ENCODE measurements at regions not wholly inside any gene's neighbourhood (a gene's known extent, or its start where the extent isn't known, plus 50 kb on each side); places are given as distances from the start of the nearest gene placed in this dataset.

GRCh38 chr11:86726770-86727504, 54.5 kb upstream of the ME3 start:
- Histone ChIP-seq H3K4me1 (no peaks in the 10 kb centered on the region), H3K4me3 (no peak overlapping the region), H3K27ac (no peak overlapping the region), H3K9me3 (no peaks in the 10 kb centered on the region), H3K27me3 (no peaks in the 10 kb centered on the region), H3K36me3 (ENCODE audit: low read depth, missing control alignments) (no peaks in the 10 kb centered on the region)
- intact Hi-C loops (cut with DNase I; ENCODE audit: low total_unique reads) = no loop called here
- TF ChIP-seq POLR2A (IDR thresholded peaks at IDR 0.05) (no peak), CTCF (IDR thresholded peaks at IDR 0.05) (no peak)
- WGBS, 2 donors = 76 to 78% methylated on average over 5 of the region's 5 CpGs
- DNase-seq = no peak

DNA sequence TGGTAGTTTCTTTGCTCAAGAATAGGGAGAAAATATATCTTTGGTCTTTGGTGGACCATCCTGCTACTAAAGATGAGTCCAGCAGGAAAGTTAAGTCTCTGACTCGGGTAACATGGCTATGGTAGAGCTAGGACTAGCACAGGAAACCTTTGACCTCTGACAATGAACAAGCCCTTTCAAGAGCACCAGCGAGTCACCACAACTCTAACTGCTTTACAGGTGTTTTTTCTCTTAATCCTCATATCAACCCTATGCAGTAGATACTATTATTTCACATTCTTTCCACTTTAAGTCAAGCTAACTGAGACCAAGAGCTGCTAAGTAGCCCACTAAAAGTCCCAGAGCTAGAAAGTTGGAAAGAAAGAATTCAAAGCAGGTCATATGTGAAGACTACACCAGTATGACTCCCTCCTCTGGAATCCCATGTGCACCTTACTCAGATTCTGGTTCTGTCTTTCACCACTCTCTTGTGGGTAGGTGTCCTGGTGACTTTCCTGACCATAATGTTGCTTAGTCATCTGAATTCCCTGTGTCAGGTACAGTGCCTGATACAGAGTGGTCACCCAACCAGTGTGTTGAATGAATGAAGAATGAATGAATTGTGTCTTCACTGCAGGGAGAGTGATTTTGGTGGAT, 53.8 kb upstream of the ME3 start:
- no peaks in the 10 kb centered on the region for H3K9me3 ChIP-seq
- H3K27ac ChIP-seq = no peak overlapping the region
- no peaks in the 10 kb centered on the region for H3K36me3 ChIP-seq (ENCODE audit: low read depth, missing control alignments)
- no peaks in the 10 kb centered on the region for H3K4me1 ChIP-seq
- no peak for DNase-seq
- H3K27me3 ChIP-seq = no peaks in the 10 kb centered on the region
- TF ChIP-seq CTCF (IDR thresholded peaks at IDR 0.05) = no peak
- TF ChIP-seq POLR2A (IDR thresholded peaks at IDR 0.05) = no peak
- intact Hi-C loops (cut with DNase I; ENCODE audit: low total_unique reads) = no loop called here
- no peak overlapping the region for H3K4me3 ChIP-seq
- 93 to 95% methylated on average over 2 of the region's 2 CpGs for WGBS, 2 donors

DNA sequence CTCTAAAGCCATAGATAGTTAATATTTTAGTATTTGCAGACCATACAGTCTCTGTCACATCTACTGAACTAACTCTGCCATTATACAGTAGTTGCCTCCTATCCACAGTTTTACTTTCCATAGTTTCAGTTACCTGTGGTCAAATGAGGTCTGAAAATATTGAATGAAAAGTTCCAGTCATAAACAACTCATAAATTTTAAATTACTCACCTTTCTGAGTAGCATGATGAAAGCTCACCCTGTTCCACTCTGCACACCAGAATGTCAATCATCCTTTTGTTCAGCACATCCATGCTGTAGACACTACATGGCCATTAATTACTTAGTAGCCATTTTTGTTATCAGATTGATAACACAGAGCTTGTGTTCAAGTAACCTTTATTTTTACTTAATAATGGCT, 51.7 kb upstream of the ME3 start:
- no peaks in the 10 kb centered on the region for H3K36me3 ChIP-seq (ENCODE audit: low read depth, missing control alignments)
- H3K27ac ChIP-seq = no peak overlapping the region
- no peak for DNase-seq
- intact Hi-C loops (cut with DNase I; ENCODE audit: low total_unique reads) = no loop called here
- no peaks in the 10 kb centered on the region for H3K27me3 ChIP-seq
- TF ChIP-seq POLR2A (IDR thresholded peaks at IDR 0.05) = no peak
- TF ChIP-seq CTCF (IDR thresholded peaks at IDR 0.05) = no peak
- peaks cover 5% of the 10 kb centered on the region for H3K4me1 ChIP-seq
- H3K9me3 ChIP-seq = no peaks in the 10 kb centered on the region
- no peak overlapping the region for H3K4me3 ChIP-seq

DNA sequence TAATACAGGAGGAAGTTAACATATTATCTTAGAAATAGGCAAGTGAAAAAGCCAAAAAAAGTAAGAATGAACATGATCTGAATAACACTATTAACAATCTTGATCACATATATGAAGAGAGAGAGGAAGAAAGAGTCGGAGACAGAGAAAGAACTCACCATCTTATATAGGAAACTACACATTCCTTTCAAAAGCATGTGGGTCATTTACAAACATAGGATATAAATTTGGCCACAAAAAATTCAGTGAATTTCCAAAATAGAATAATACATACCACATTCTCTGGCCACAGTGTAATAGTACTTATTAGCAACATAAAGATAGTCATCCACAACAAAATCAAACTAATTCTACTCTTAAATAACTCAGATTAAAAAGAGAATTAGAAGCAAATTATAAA, 50.9 kb upstream of the ME3 start:
- Histone ChIP-seq H3K27me3 (no peaks in the 10 kb centered on the region), H3K4me3 (no peak overlapping the region), H3K4me1 (peaks cover 5% of the 10 kb centered on the region), H3K9me3 (no peaks in the 10 kb centered on the region), H3K36me3 (ENCODE audit: low read depth, missing control alignments) (no peaks in the 10 kb centered on the region), H3K27ac (no peak overlapping the region)
- 94 to 97% methylated on average over 1 of the region's 1 CpG for WGBS, 2 donors
- no peak for DNase-seq
- intact Hi-C loops (cut with DNase I; ENCODE audit: low total_unique reads) = no loop called here
- TF ChIP-seq CTCF (IDR thresholded peaks at IDR 0.05) = no peak
- no peak for TF ChIP-seq POLR2A (IDR thresholded peaks at IDR 0.05)

- Histone ChIP-seq H3K4me3 (no peak overlapping the region), H3K27ac (no peak overlapping the region)
- intact Hi-C loops (cut with DNase I; ENCODE audit: low total_unique reads) = no loop called here
Observed at GRCh38 chr11:86722748-86723147, 50.3 kb upstream of the ME3 start.

More at GRCh38 chr11:86722748-86723147, 50.3 kb upstream of the ME3 start:
- DNase-seq = no peak
- no peaks in the 10 kb centered on the region for H3K9me3 ChIP-seq
- no peaks in the 10 kb centered on the region for H3K36me3 ChIP-seq (ENCODE audit: low read depth, missing control alignments)
- TF ChIP-seq CTCF (IDR thresholded peaks at IDR 0.05) (no peak), POLR2A (IDR thresholded peaks at IDR 0.05) (no peak)
- peaks cover 8% of the 10 kb centered on the region for H3K4me1 ChIP-seq
- H3K27me3 ChIP-seq = no peaks in the 10 kb centered on the region
